ENCODE measurements at regions not wholly inside any gene's neighbourhood (a gene's known extent, or its start where the extent isn't known, plus 50 kb on each side); places are given as distances from the start of the nearest gene placed in this dataset.

DNA sequence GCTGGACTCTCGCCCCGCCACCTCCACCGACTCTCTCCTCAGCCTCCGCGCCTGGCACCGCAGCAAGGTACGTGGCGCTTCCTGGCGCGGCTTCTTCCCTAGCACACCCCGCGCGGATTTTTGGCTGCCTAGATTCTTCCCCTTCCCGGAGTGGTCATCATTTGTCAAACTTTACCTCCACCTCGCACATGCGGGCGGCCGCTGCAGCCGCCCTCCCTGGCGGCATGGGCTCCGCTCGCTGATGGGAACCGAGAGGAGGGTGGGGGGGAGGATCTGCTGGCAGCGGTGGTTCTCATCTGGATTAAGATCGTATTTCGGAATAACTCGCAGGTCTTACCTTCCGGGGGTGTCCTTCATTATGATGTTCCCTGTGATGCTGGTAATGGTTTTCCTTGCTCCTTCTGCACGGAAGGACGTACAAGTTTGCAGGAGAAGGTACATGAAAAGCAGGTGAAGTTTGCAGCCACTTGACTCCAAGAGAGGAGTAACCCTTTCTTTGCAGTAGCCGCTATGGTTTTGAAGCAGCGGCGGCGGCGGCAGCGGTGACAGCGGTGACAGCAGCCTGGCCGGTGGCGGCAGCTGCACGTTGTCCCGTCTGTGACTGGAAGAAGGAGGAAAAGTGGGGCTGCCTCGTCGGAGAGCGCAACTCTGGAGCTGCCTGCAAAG lies 2183.9 kb upstream of the TENM3 start:
- no peak overlapping the region for H3K18ac ChIP-seq (ENCODE audit: low read depth, low read length)
- no peak overlapping the region for H4K8ac ChIP-seq (ENCODE audit: low read depth in 2 of 2, low read length in 2 of 2)
- no peak overlapping the region for H3K9ac ChIP-seq (ENCODE audit: low read depth, low read length)
- peak overlapping the region; percentile 91 for H2AFZ ChIP-seq (replicated peaks; ENCODE audit: low read length, poor library complexity)
- H3K36me3 ChIP-seq (ENCODE audit: control insufficient read depth, insufficient read depth, low read length): no peaks in the 10 kb centered on the region
- H3K4me1 ChIP-seq (ENCODE audit: control insufficient read depth, insufficient read depth, low read length): no peaks in the 10 kb centered on the region
- POLR2A ChIA-PET (ENCODE audit: unreplicated experiment): no interaction called here
- H3K56ac ChIP-seq (ENCODE audit: extremely low read depth, insufficient read depth, low read length): no peak overlapping the region
- peak overlapping the region; percentile 41 for H3K4me3 ChIP-seq (ENCODE audit: insufficient read depth, low read depth, low read length)
- ATAC-seq (ENCODE audit: low read depth) (peak; percentile 12; the same call in 1 of the 2 replicates), DNase-seq (no peak)
- H3K27ac ChIP-seq (ENCODE audit: insufficient read depth, low read length): no peak overlapping the region
- no peak overlapping the region for H4K5ac ChIP-seq (ENCODE audit: low read depth, low read length)
- CTCF ChIA-PET: no interaction called here
- peak overlapping the region; percentile 31; the same call in 1 of the 2 replicates for H3K23ac ChIP-seq (ENCODE audit: low read depth, low read length)
- H4K20me1 ChIP-seq (ENCODE audit: insufficient read depth, low read length): no peaks in the 10 kb centered on the region
- H3K14ac ChIP-seq (replicated peaks; ENCODE audit: low read depth, low read length): no peak overlapping the region
- TF ChIP-seq MXI1 (IDR thresholded peaks at IDR 0.05; ENCODE audit: borderline replicate concordance, low read depth, low read length) (no peak), NFE2L2 (IDR thresholded peaks at IDR 0.05; ENCODE audit: low read depth, low read length) (no peak), RCOR1 (IDR thresholded peaks at IDR 0.05; ENCODE audit: insufficient replicate concordance, low read length) (no peak), CEBPB (IDR thresholded peaks at IDR 0.05; ENCODE audit: low read depth, low read length) (no peak), MAZ (IDR thresholded peaks at IDR 0.05; ENCODE audit: borderline replicate concordance, low read depth, low read length) (no peak), RAD21 (IDR thresholded peaks at IDR 0.05; ENCODE audit: low read length) (no peak), POLR2A (IDR thresholded peaks at IDR 0.05; ENCODE audit: low read depth, low read length) (no peak), BHLHE40 (IDR thresholded peaks at IDR 0.05; ENCODE audit: low read depth, low read length) (no peak), CHD1 (IDR thresholded peaks at IDR 0.05; ENCODE audit: low read depth, low read length) (no peak), SMC3 (IDR thresholded peaks at IDR 0.05; ENCODE audit: low read depth, low read length) (no peak), RFX5 (IDR thresholded peaks at IDR 0.05; ENCODE audit: low read depth, low read length) (no peak), MAFK (IDR thresholded peaks at IDR 0.05; ENCODE audit: low read depth, low read length) (no peak), FOS (IDR thresholded peaks at IDR 0.05; ENCODE audit: low read depth, low read length) (no peak)
- TF ChIP-seq, protein P1, sequence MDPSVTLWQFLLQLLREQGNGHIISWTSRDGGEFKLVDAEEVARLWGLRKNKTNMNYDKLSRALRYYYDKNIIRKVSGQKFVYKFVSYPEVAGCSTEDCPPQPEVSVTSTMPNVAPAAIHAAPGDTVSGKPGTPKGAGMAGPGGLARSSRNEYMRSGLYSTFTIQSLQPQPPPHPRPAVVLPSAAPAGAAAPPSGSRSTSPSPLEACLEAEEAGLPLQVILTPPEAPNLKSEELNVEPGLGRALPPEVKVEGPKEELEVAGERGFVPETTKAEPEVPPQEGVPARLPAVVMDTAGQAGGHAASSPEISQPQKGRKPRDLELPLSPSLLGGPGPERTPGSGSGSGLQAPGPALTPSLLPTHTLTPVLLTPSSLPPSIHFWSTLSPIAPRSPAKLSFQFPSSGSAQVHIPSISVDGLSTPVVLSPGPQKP (IDR thresholded peaks at IDR 0.05; ENCODE audit: borderline replicate concordance, low read depth, low read length): no peak
- TF ChIP-seq, protein P2, sequence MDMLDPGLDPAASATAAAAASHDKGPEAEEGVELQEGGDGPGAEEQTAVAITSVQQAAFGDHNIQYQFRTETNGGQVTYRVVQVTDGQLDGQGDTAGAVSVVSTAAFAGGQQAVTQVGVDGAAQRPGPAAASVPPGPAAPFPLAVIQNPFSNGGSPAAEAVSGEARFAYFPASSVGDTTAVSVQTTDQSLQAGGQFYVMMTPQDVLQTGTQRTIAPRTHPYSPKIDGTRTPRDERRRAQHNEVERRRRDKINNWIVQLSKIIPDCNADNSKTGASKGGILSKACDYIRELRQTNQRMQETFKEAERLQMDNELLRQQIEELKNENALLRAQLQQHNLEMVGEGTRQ (IDR thresholded peaks at IDR 0.05; ENCODE audit: low read depth, low read length): no peak
- TF ChIP-seq, protein P3, sequence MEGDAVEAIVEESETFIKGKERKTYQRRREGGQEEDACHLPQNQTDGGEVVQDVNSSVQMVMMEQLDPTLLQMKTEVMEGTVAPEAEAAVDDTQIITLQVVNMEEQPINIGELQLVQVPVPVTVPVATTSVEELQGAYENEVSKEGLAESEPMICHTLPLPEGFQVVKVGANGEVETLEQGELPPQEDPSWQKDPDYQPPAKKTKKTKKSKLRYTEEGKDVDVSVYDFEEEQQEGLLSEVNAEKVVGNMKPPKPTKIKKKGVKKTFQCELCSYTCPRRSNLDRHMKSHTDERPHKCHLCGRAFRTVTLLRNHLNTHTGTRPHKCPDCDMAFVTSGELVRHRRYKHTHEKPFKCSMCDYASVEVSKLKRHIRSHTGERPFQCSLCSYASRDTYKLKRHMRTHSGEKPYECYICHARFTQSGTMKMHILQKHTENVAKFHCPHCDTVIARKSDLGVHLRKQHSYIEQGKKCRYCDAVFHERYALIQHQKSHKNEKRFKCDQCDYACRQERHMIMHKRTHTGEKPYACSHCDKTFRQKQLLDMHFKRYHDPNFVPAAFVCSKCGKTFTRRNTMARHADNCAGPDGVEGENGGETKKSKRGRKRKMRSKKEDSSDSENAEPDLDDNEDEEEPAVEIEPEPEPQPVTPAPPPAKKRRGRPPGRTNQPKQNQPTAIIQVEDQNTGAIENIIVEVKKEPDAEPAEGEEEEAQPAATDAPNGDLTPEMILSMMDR (conservative IDR thresholded peaks at IDR 0.05; ENCODE audit: low read depth, low read length): no peak
- no peak overlapping the region for H2BK120ac ChIP-seq (ENCODE audit: low read depth, low read length)
- no peaks in the 10 kb centered on the region for H3K79me1 ChIP-seq (ENCODE audit: low read depth in 1 of 2, low read length in 2 of 2)
- H3K9me3 ChIP-seq (ENCODE audit: control insufficient read depth, insufficient read depth, low read length): no peaks in the 10 kb centered on the region
- dilution Hi-C loops (cut with HindIII; ENCODE audit: low sequenced_read_pairs, unreplicated experiment) (no loop called here), intact Hi-C loops (cut with micrococcal nuclease) (no loop called here), in situ Hi-C loops (cut with MboI; ENCODE audit: low sequenced_read_pairs) (no loop called here)
- H3K27me3 ChIP-seq (ENCODE audit: control insufficient read depth, insufficient read depth, low read length): peaks cover 12% of the 10 kb centered on the region
- H2AK9ac ChIP-seq (replicated peaks; ENCODE audit: low read depth, low read length, poor library complexity): peak overlapping the region; percentile 20
- no peak overlapping the region for H2BK5ac ChIP-seq (ENCODE audit: low read depth, low read length, poor library complexity, severe bottlenecking)
- H3K4me2 ChIP-seq (ENCODE audit: low read depth, low read length): peak overlapping the region; percentile 75
- H4K91ac ChIP-seq (ENCODE audit: insufficient read depth, low read depth, low read length): no peak overlapping the region
- H2AK5ac ChIP-seq (ENCODE audit: low read depth, low read length): no peak overlapping the region
- WGBS, 2 experiments (ENCODE audit: extremely low coverage in 2 of 2, insufficient read length in 1 of 2): 0% methylated on average over 7 of the region's 44 CpGs; no CpG with 5 or more reads in 1 of the 2 experiments
- no TSS peak for BruUV-seq (replicated peaks)
- no peak overlapping the region for H3K4ac ChIP-seq (ENCODE audit: low read depth, low read length)
- no peaks in the 10 kb centered on the region for H3K9me1 ChIP-seq (ENCODE audit: insufficient read depth, low read length)
- H2BK15ac ChIP-seq (ENCODE audit: low read depth, low read length): no peak overlapping the region
- no peak overlapping the region for H2BK20ac ChIP-seq (ENCODE audit: low read depth, low read length)

Measured in IMR-90 (cell line).